HCT116 (cell line): ENCODE measurements at regions not wholly inside any gene's neighbourhood (a gene's known extent, or its start where the extent isn't known, plus 50 kb on each side); places are given as distances from the start of the nearest gene placed in this dataset.

Experiments
- ATAC-seq: fragments of 200-7000 bp; cut with Tn5 transposase; 2 replicates; pipeline ENCODE4 v1.9.1; 2020; ENCODE audit warnings: mild to moderate bottlenecking, moderate library complexity
- BruUV-seq: library from RNA; stranded (reverse); fragments of 400-500 nt; replicated peaks from 2 replicates; lab custom pipeline; 2021; lab: Mats Ljungman, UMichigan
- CTCF ChIA-PET: fragments of 300-600 bp; sonication (Branson Sonifier 250); formaldehyde crosslinking; loops from one replicate; lab custom pipeline; 2021; ENCODE audit warnings: antibody characterized with exemption; lab: Charles Lee
- POLR2A ChIA-PET: fragments of 300-600, 350-600 bp; sonication (Branson Sonifier 250); formaldehyde crosslinking; loops from one replicate; lab custom pipeline; 2021; ENCODE audit warnings: antibody characterized with exemption; lab: Charles Lee
- RAD21 ChIA-PET, 2 experiments: fragments of 300-600 bp; sonication (Branson Sonifier 250); formaldehyde crosslinking; loops; one replicate each; lab custom pipeline; 2023; ENCODE audit warnings: low total read pairs in 2 of 2; ENCODE audit not compliant: uncharacterized antibody in 2 of 2, unreplicated experiment in 2 of 2, low non-redundant PET in 1 of 2; lab: Charles Lee
- DNase-seq: peaks from one replicate; pipeline ENCODE4 v3.0.0-alpha.2; 2010; ENCODE audit warnings: low read depth, low spot score
- H2AFZ ChIP-seq: fragments of 200-600 bp; shearing (Covaris generic), sonication (generic); 2 replicates; pipeline ENCODE4 v1.6.1; 2017; ENCODE audit warnings: low read depth, mixed run types, mixed read lengths, antibody characterized with exemption, low read length; ENCODE audit not compliant: poor library complexity, severe bottlenecking
- H3K27ac ChIP-seq: 2 replicates; pipeline ENCODE4 v1.5.1; 2012; ENCODE audit warnings: low read depth, low read length
- H3K27me3 ChIP-seq: fragments of 200-600 bp; sonication (generic); 2 replicates; pipeline ENCODE4 v1.6.1; 2016; ENCODE audit warnings: mixed run types, low read length, mixed read lengths; ENCODE audit not compliant: insufficient read depth
- H3K36me3 ChIP-seq, 2 experiments: fragments of 200-500 bp in 1 of 2; fragments of 200-600 bp in 1 of 2; sonication (Bioruptor generic) in 1 of 2; sonication (generic) in 1 of 2; 2 replicates each; pipeline versions ENCODE4 v1.5.1 to v1.6.1; 2014 to 2016; ENCODE audit warnings: low read length in 2 of 2, inconsistent platforms in 1 of 2, mixed read lengths in 1 of 2, mixed run types in 1 of 2; ENCODE audit not compliant: insufficient read depth in 2 of 2, control insufficient read depth in 1 of 2
- H3K4me1 ChIP-seq, 2 experiments: fragments of 200-600 bp in 1 of 2; sonication (generic) in 1 of 2; 2 replicates each; pipeline versions ENCODE4 v1.5.1 to v1.6.1; 2012 to 2017; ENCODE audit warnings: low read length in 2 of 2, inconsistent platforms in 1 of 2, mild to moderate bottlenecking in 1 of 2, mixed read lengths in 1 of 2, mixed run types in 1 of 2, moderate library complexity in 1 of 2; ENCODE audit not compliant: insufficient read depth in 2 of 2, control insufficient read depth in 1 of 2
- H3K4me2 ChIP-seq: fragments of 200-600 bp; sonication (generic); 2 replicates; pipeline ENCODE4 v1.6.1; 2017; ENCODE audit warnings: mixed run types, low read length, mixed read lengths
- H3K4me3 ChIP-seq, 2 experiments: fragments of 200-600 bp in 1 of 2; sonication (generic) in 1 of 2; replicated peaks in 1 of 2; 2 replicates each; pipeline ENCODE4 v1.5.1; 2011 to 2016; ENCODE audit warnings: low read length in 2 of 2, control low read depth in 1 of 2, low read depth in 1 of 2, mild to moderate bottlenecking in 1 of 2, mixed read lengths in 1 of 2, mixed run types in 1 of 2
- H3K79me2 ChIP-seq: fragments of 200-600 bp; sonication (generic); 2 replicates; pipeline ENCODE4 v1.6.1; 2017; ENCODE audit warnings: mild to moderate bottlenecking, mixed run types, low read length, moderate library complexity, mixed read lengths; ENCODE audit not compliant: insufficient read depth
- H3K9ac ChIP-seq: fragments of 200-600 bp; sonication (generic); 2 replicates; pipeline ENCODE4 v1.6.1; 2016; ENCODE audit warnings: low read length, mixed read lengths
- H3K9me2 ChIP-seq: fragments of 200-600 bp; sonication (generic), shearing (Covaris generic); 2 replicates; pipeline ENCODE4 v1.6.1; 2017; ENCODE audit warnings: mixed run types, mild to moderate bottlenecking, moderate library complexity; ENCODE audit not compliant: insufficient read depth
- H3K9me3 ChIP-seq, 2 experiments: fragments of 200-500 bp in 1 of 2; fragments of 200-600 bp in 1 of 2; sonication (Bioruptor generic) in 1 of 2; sonication (generic) in 1 of 2; 2 replicates each; pipeline ENCODE4 v1.6.1; 2014 to 2017; ENCODE audit warnings: low read length in 2 of 2, mixed read lengths in 2 of 2, inconsistent platforms in 1 of 2, low read depth in 1 of 2, mild to moderate bottlenecking in 1 of 2, mixed run types in 1 of 2, moderate library complexity in 1 of 2; ENCODE audit not compliant: control insufficient read depth in 1 of 2, insufficient read depth in 1 of 2
- H4K20me1 ChIP-seq: fragments of 200-600 bp; sonication (generic), shearing (Covaris generic); 2 replicates; pipeline ENCODE4 v1.6.1; 2017; ENCODE audit warnings: mixed run types, mild to moderate bottlenecking, moderate library complexity; ENCODE audit not compliant: insufficient read depth
- CBX3 ChIP-seq: IDR thresholded peaks from 2 replicates; pipeline ENCODE4 v1.6.1; 2012; ENCODE audit warnings: low read depth
- EGR1 ChIP-seq: IDR thresholded peaks from 2 replicates; pipeline ENCODE4 v1.6.1; 2012; ENCODE audit warnings: low read depth
- FOSL1 ChIP-seq: IDR thresholded peaks from 2 replicates; pipeline ENCODE4 v1.6.1; 2012; ENCODE audit warnings: low read depth
- MAX ChIP-seq: IDR thresholded peaks from 2 replicates; pipeline ENCODE4 v1.6.1; 2012
- POLR2A ChIP-seq: IDR thresholded peaks from 2 replicates; pipeline ENCODE4 v1.7.0; 2011; ENCODE audit warnings: borderline replicate concordance; ENCODE audit not compliant: insufficient read depth, insufficient read length; ENCODE audit errors: extremely low read depth
- RAD21 ChIP-seq: IDR thresholded peaks from 2 replicates; pipeline ENCODE4 v1.6.1; 2012; ENCODE audit warnings: low read depth, mild to moderate bottlenecking
- SIN3A ChIP-seq: IDR thresholded peaks from 2 replicates; pipeline ENCODE4 v1.6.1; 2012; ENCODE audit warnings: low read depth
- SP1 ChIP-seq: IDR thresholded peaks from 2 replicates; pipeline ENCODE4 v1.6.1; 2012; ENCODE audit warnings: low read depth
- SRF ChIP-seq: IDR thresholded peaks from 2 replicates; pipeline ENCODE4 v1.6.1; 2012; ENCODE audit warnings: low read depth
- ZFX ChIP-seq: fragments of 450-650 bp; IDR thresholded peaks from 2 replicates; pipeline ENCODE4 v1.6.1; 2017
- intact Hi-C: fragments of 100-400 bp; cut with micrococcal nuclease; formaldehyde crosslinking; loops from 2 replicates; pipeline ENCODE4 v1.10.0; 2022

- TF ChIP-seq EGR1 (no peak), ZFX (no peak), FOSL1 (no peak), RAD21 (no peak), POLR2A (no peak)
- H3K27me3 ChIP-seq: no peaks in the 10 kb centered on the region
- no peaks in the 10 kb centered on the region for H4K20me1 ChIP-seq
- intact Hi-C loops: no loop called here
- ChIA-PET POLR2A (no interaction called here), RAD21 (no interaction called here), CTCF (no interaction called here)
- H3K36me3 ChIP-seq: no peaks in the 10 kb centered on the region
- DNase-seq (no peak), ATAC-seq (no peak)
- no peak overlapping the region for H3K9ac ChIP-seq
- no peak overlapping the region for H3K4me3 ChIP-seq
- H3K79me2 ChIP-seq: no peaks in the 10 kb centered on the region
- no peak overlapping the region for H3K4me2 ChIP-seq
- H2AFZ ChIP-seq: no peak overlapping the region
- no peak overlapping the region for H3K27ac ChIP-seq
- H3K9me2 ChIP-seq: no peaks in the 10 kb centered on the region
- no TSS peak for BruUV-seq
- H3K4me1 ChIP-seq: no peaks in the 10 kb centered on the region
- no peaks in the 10 kb centered on the region for H3K9me3 ChIP-seq
Observed at GRCh38 chr10:81009296-81009695, 471.6 kb downstream of the SH2D4B start.

- ChIA-PET RAD21 (no interaction called here), CTCF (no interaction called here)
- Histone ChIP-seq H3K36me3 (no peaks in the 10 kb centered on the region), H3K9me2 (no peaks in the 10 kb centered on the region), H3K9me3 (no peaks in the 10 kb centered on the region), H3K4me2 (no peak overlapping the region), H3K79me2 (no peaks in the 10 kb centered on the region), H3K4me1 (no peaks in the 10 kb centered on the region), H3K4me3 (no peak overlapping the region), H3K27me3 (no peaks in the 10 kb centered on the region), H2AFZ (no peak overlapping the region)
- ATAC-seq: no peak
- BruUV-seq: no TSS peak
- TF ChIP-seq CBX3 (no peak), SIN3A (no peak), SRF (no peak), MAX (no peak), SP1 (no peak), ZFX (no peak)
- TF ChIP-seq, all 23 proteins: peak for 0
- Histone ChIP-seq H3K27ac (no peak overlapping the region), H4K20me1 (no peaks in the 10 kb centered on the region), H3K9ac (no peak overlapping the region)
- DNase-seq: no peak
- POLR2A ChIA-PET: no interaction called here
- intact Hi-C loops: loop anchor here (10.0 kb wide), 2 partner anchors 319 to 349 kb away; no protein-coding TSS in a partner anchor
Observed at GRCh38 chr10:81013771-81014170, 476.1 kb downstream of the SH2D4B start.
